GM12878 (cell line): ENCODE measurements at regions not wholly inside any gene's neighbourhood (a gene's known extent, or its start where the extent isn't known, plus 50 kb on each side); places are given as distances from the start of the nearest gene placed in this dataset.

Experiments used
- ATAC-seq: fragments of 200-7000 bp; cut with Tn5 transposase; 3 replicates; pipeline ENCODE4 v1.9.1; 2020; ENCODE audit warnings: mild to moderate bottlenecking, moderate library complexity
- BruUV-seq: library from RNA; stranded (reverse); fragments of 400-500 nt; replicated peaks from 2 replicates; lab custom pipeline; 2021; lab: Mats Ljungman, UMichigan
- CTCF ChIA-PET: fragments of 300-600 bp; sonication (Branson Sonifier 250); formaldehyde crosslinking; extraction: SDS; loops from one replicate; lab custom pipeline; 2021; ENCODE audit warnings: inconsistent platforms; lab: Yijun Ruan, JAX
- POLR2A ChIA-PET: fragments of 350-600 bp; formaldehyde crosslinking; extraction: SDS; loops from one replicate; lab custom pipeline; 2021; ENCODE audit warnings: inconsistent platforms; lab: Charles Lee
- RAD21 ChIA-PET: fragments of 300-600 bp; sonication (Branson Sonifier 250); formaldehyde crosslinking; loops from one replicate; lab custom pipeline; 2023; ENCODE audit warnings: antibody characterized with exemption; ENCODE audit not compliant: unreplicated experiment; lab: Charles Lee
- SMC1A ChIA-PET: fragments of 300-600 bp; sonication (Branson Sonifier 250); formaldehyde crosslinking; loops from one replicate; lab custom pipeline; 2023; ENCODE audit not compliant: unreplicated experiment, uncharacterized antibody; lab: Charles Lee
- DNase-seq: peaks from one replicate; pipeline ENCODE4 v3.0.0-alpha.2; 2011; ENCODE audit warnings: low read depth, low spot score
- FAIRE-seq: peaks from 3 replicates; lab custom pipeline; 2011; peaks lifted over from hg19 to GRCh38; lab: Jason Lieb, UNC
- H2AFZ ChIP-seq: 2 replicates; pipeline ENCODE4 v1.6.0; 2011; ENCODE audit warnings: low read depth, low read length, control low read depth; ENCODE audit not compliant: control insufficient read depth
- H3K27ac ChIP-seq: 2 replicates; pipeline ENCODE4 v1.5.1; 2011; ENCODE audit warnings: control low read depth; ENCODE audit not compliant: control insufficient read depth, insufficient read depth
- H3K27me3 ChIP-seq, 2 experiments: replicated peaks in 1 of 2; 2 replicates each; pipeline versions ENCODE4 v1.6.0 to v1.6.1; 2011; ENCODE audit warnings: low read length in 1 of 2; ENCODE audit not compliant: control insufficient read depth in 2 of 2, insufficient read depth in 2 of 2
- H3K36me3 ChIP-seq, 2 experiments: 2 replicates each; pipeline ENCODE4 v1.5.1; 2011; ENCODE audit warnings: low read length in 1 of 2; ENCODE audit not compliant: control insufficient read depth in 2 of 2, insufficient read depth in 2 of 2
- H3K4me1 ChIP-seq: 2 replicates; pipeline ENCODE4 v1.6.1; 2011; ENCODE audit warnings: mild to moderate bottlenecking, low read length, moderate library complexity, mixed read lengths; ENCODE audit not compliant: control insufficient read depth, insufficient read depth
- H3K4me2 ChIP-seq: 2 replicates; pipeline ENCODE4 v1.6.0; 2011; ENCODE audit warnings: control low read depth; ENCODE audit not compliant: control insufficient read depth, insufficient read depth
- H3K4me3 ChIP-seq: fragments of 200-600 bp; sonication (generic); 2 replicates; pipeline ENCODE4 v1.5.1; 2016
- H3K79me2 ChIP-seq: 2 replicates; pipeline ENCODE4 v1.6.0; 2011; ENCODE audit warnings: low read length; ENCODE audit not compliant: control insufficient read depth, insufficient read depth
- H3K9ac ChIP-seq: 2 replicates; pipeline ENCODE4 v1.8.0; 2011; ENCODE audit warnings: low read length, control low read depth, mixed read lengths; ENCODE audit not compliant: control insufficient read depth, insufficient read depth
- H3K9me3 ChIP-seq: replicated peaks from 3 replicates; pipeline ENCODE4 v1.5.1; 2011; ENCODE audit warnings: mild to moderate bottlenecking, low read length; ENCODE audit not compliant: control insufficient read depth, insufficient read depth
- H4K20me1 ChIP-seq: 2 replicates; pipeline ENCODE4 v1.6.0; 2011; ENCODE audit not compliant: control insufficient read depth, insufficient read depth
- BACH1 ChIP-seq: fragments of 450-650 bp; IDR thresholded peaks from 2 replicates; pipeline ENCODE4 v1.6.1; 2017; ENCODE audit warnings: mild to moderate bottlenecking, borderline replicate concordance
- CREB1 ChIP-seq: IDR thresholded peaks from 2 replicates; pipeline ENCODE4 v1.6.1; 2012; ENCODE audit warnings: low read depth, mild to moderate bottlenecking, inconsistent platforms
- E4F1 ChIP-seq: fragments of 450-650 bp; IDR thresholded peaks from 2 replicates; pipeline ENCODE4 v1.6.1; 2018; ENCODE audit warnings: borderline replicate concordance, mild to moderate bottlenecking; ENCODE audit not compliant: partially characterized antibody
- ELK1 ChIP-seq: IDR thresholded peaks from 2 replicates; pipeline ENCODE4 v1.6.1; 2012; ENCODE audit warnings: low read depth, low read length, improper control_type of control experiment
- EZH2 ChIP-seq: IDR thresholded peaks from 2 replicates; pipeline ENCODE4 v1.6.1; 2012; ENCODE audit warnings: low read depth, mild to moderate bottlenecking, control low read depth, inconsistent platforms, low read length, borderline replicate concordance; ENCODE audit not compliant: control insufficient read depth
- HDGF ChIP-seq: fragments of 450-650 bp; IDR thresholded peaks from 2 replicates; pipeline ENCODE4 v1.6.1; 2016; ENCODE audit warnings: antibody characterized with exemption
- KLF5 ChIP-seq: fragments of 450-650 bp; IDR thresholded peaks from 2 replicates; pipeline ENCODE4 v1.6.1; 2014; ENCODE audit warnings: mild to moderate bottlenecking; ENCODE audit not compliant: partially characterized antibody
- MYB ChIP-seq: fragments of 150-350 bp; IDR thresholded peaks from 2 replicates; pipeline ENCODE4 v1.6.1; 2014; ENCODE audit warnings: mild to moderate bottlenecking, low read depth, low read length, borderline replicate concordance
- PAX8 ChIP-seq: fragments of 450-650 bp; IDR thresholded peaks from 2 replicates; pipeline ENCODE4 v1.6.1; 2017; ENCODE audit warnings: mild to moderate bottlenecking, moderate library complexity
- RCOR1 ChIP-seq: conservative IDR thresholded peaks from 2 replicates; pipeline ENCODE4 v1.6.1; 2012; ENCODE audit warnings: low read depth, low read length, improper control_type of control experiment
- RELB ChIP-seq: fragments of 450-650 bp; IDR thresholded peaks from 2 replicates; pipeline ENCODE4 v1.6.1; 2017; ENCODE audit warnings: low read depth, mild to moderate bottlenecking, moderate library complexity
- RUNX3 ChIP-seq: IDR thresholded peaks from 2 replicates; pipeline ENCODE4 v1.6.1; 2012; ENCODE audit warnings: low read length, inconsistent platforms
- SMARCA5 ChIP-seq: fragments of 450-650 bp; IDR thresholded peaks from 2 replicates; pipeline ENCODE4 v1.6.1; 2017; ENCODE audit warnings: mild to moderate bottlenecking
- TAF1 ChIP-seq: IDR thresholded peaks from 2 replicates; pipeline ENCODE4 v1.6.1; 2011; ENCODE audit warnings: mild to moderate bottlenecking, low read depth, low read length, borderline replicate concordance
- TARDBP ChIP-seq: IDR thresholded peaks from 2 replicates; pipeline ENCODE4 v1.6.1; 2016; ENCODE audit warnings: borderline replicate concordance
- WGBS: methylation state at CpG from one replicate; pipeline ENCODE4 v1.1.6; 2016; ENCODE audit warnings: low lambda C conversion rate; ENCODE audit not compliant: insufficient replicate concordance, insufficient coverage; ENCODE audit errors: missing lambda C conversion rate; 5-methylcytosine and 5-hydroxymethylcytosine counted together
- in situ Hi-C: fragments of 300-500 bp; cut with MboI; formaldehyde crosslinking; loops from 9 replicates; pipeline ENCODE4 v1.14.3; 2018; ENCODE audit warnings: mixed read lengths
- intact Hi-C: fragments of 100-400 bp; cut with micrococcal nuclease; formaldehyde crosslinking; loops from one replicate; pipeline ENCODE4 v1.14.2; 2022; ENCODE audit not compliant: unreplicated experiment

- intact Hi-C loops: no loop called here
- CTCF ChIA-PET: no interaction called here
- RAD21 ChIA-PET: no interaction called here
- Histone ChIP-seq H3K9me3 (no peaks in the 10 kb centered on the region), H3K4me3 (no peak overlapping the region), H3K36me3 (no peaks in the 10 kb centered on the region), H3K9ac (no peak overlapping the region), H3K27me3 (no peaks in the 10 kb centered on the region), H3K79me2 (no peaks in the 10 kb centered on the region), H4K20me1 (no peaks in the 10 kb centered on the region), H2AFZ (no peak overlapping the region), H3K4me1 (no peaks in the 10 kb centered on the region), H3K27ac (no peak overlapping the region), H3K4me2 (no peak overlapping the region)
- SMC1A ChIA-PET: interaction anchor here (1.6 kb wide), 1 partner anchor 53 kb away, joined by 4 read pairs; no protein-coding TSS in a partner anchor
- ATAC-seq: no peak
- WGBS: 14% methylated on average over 1 of the region's 1 CpG
- in situ Hi-C loops: no loop called here
- FAIRE-seq: no peak
- TF ChIP-seq CREB1 (no peak), SMARCA5 (no peak), TARDBP (no peak), PAX8 (no peak), BACH1 (no peak), RUNX3 (no peak), EZH2 (no peak), RCOR1 (no peak), TAF1 (no peak), MYB (no peak), E4F1 (no peak), ELK1 (no peak), KLF5 (no peak), HDGF (no peak), RELB (no peak)
- BruUV-seq: no TSS peak
- no peak for DNase-seq
- POLR2A ChIA-PET: no interaction called here
Observed at GRCh38 chr12:91460469-91460868, 277.9 kb upstream of the DCN start.
